HS-27A (cell line): ENCODE measurements at regions not wholly inside any gene's neighbourhood (a gene's known extent, or its start where the extent isn't known, plus 50 kb on each side); places are given as distances from the start of the nearest gene placed in this dataset.
"Not testable (repeated sequence)": the region's sequence is repeated elsewhere in the genome, so short reads cannot be mapped to it uniquely, and the experiment has no call there.

Experiments used
- DNase-seq: peaks from one replicate; pipeline ENCODE4 v3.0.0-alpha.2; 2012; ENCODE audit warnings: low read depth, missing footprints

- DNase-seq, result peak; percentile 48
Measured at GRCh38 chr6:149127212-149127611, 190.3 kb upstream of the TAB2 start.

- no peak for DNase-seq
Measured at GRCh38 chr6:149128489-149129145, 188.9 kb upstream of the TAB2 start.

GRCh38 chr6:149129371-149130077, 188.0 kb upstream of the TAB2 start:
- peak; percentile 62 for DNase-seq

- DNase-seq, result peak; percentile 1
Measured at GRCh38 chr6:149130090-149130489, 187.4 kb upstream of the TAB2 start.

GRCh38 chr6:149130508-149130907, 187.0 kb upstream of the TAB2 start:
- no peak for DNase-seq

- no peak for DNase-seq
Measured at GRCh38 chr6:149131891-149132290, 185.6 kb upstream of the TAB2 start.

- DNase-seq, result no peak
Measured at GRCh38 chr6:149132336-149132735, 185.2 kb upstream of the TAB2 start.

GRCh38 chr6:149134511-149134933, 183.0 kb upstream of the TAB2 start:
- no peak for DNase-seq

GRCh38 chr6:149135809-149136208, 181.7 kb upstream of the TAB2 start:
- no peak for DNase-seq

GRCh38 chr6:149136273-149136912, 181.1 kb upstream of the TAB2 start:
- DNase-seq, result no peak

- DNase-seq, result no peak
Measured at GRCh38 chr6:149136913-149137286, 180.6 kb upstream of the TAB2 start.

- no peak for DNase-seq
Measured at GRCh38 chr6:149137594-149137993, 179.9 kb upstream of the TAB2 start.

- DNase-seq, result no peak
Measured at GRCh38 chr6:149138089-149138488, 179.4 kb upstream of the TAB2 start.

GRCh38 chr6:149138699-149139294, 178.7 kb upstream of the TAB2 start:
- DNase-seq, result no peak

- DNase-seq, result no peak
Measured at GRCh38 chr6:149139782-149140136, 177.8 kb upstream of the TAB2 start.

- no peak for DNase-seq
Measured at GRCh38 chr6:149140137-149140909, 177.2 kb upstream of the TAB2 start.

- DNase-seq, result no peak
Measured at GRCh38 chr6:149140910-149141290, 176.6 kb upstream of the TAB2 start.

- DNase-seq, result no peak
Measured at GRCh38 chr6:149142924-149143429, 174.5 kb upstream of the TAB2 start.

- not testable (repeated sequence) for DNase-seq
Measured at GRCh38 chr6:149145800-149146199, 171.7 kb upstream of the TAB2 start.

GRCh38 chr6:149147195-149147594, 170.3 kb upstream of the TAB2 start:
- no peak for DNase-seq

GRCh38 chr6:149147938-149148718, 169.4 kb upstream of the TAB2 start:
- DNase-seq, result no peak
